Thymus (tissue), 11 donors: ENCODE measurements at regions not wholly inside any gene's neighbourhood (a gene's known extent, or its start where the extent isn't known, plus 50 kb on each side); places are given as distances from the start of the nearest gene placed in this dataset.

Experiments used
- DNase-seq, 9 donors: peaks; one replicate each; pipeline ENCODE4 v3.0.0-alpha.2; 2013; ENCODE audit warnings: low spot score in 9 of 9, low read depth in 6 of 9, missing footprints in 1 of 9
- H3K27ac ChIP-seq, 2 donors: one replicate each; pipeline ENCODE4 v1.5.1; 2013; ENCODE audit warnings: control low read depth in 1 of 2, low read depth in 1 of 2, low read length in 1 of 2, mild to moderate bottlenecking in 1 of 2, moderate library complexity in 1 of 2
- H3K27me3 ChIP-seq, 2 donors: one replicate each; pipeline ENCODE4 v1.5.1; 2013; ENCODE audit warnings: low read length in 1 of 2; ENCODE audit not compliant: control insufficient read depth in 2 of 2, insufficient read depth in 1 of 2
- H3K36me3 ChIP-seq, 2 donors: one replicate each; pipeline ENCODE4 v1.5.1; 2013; ENCODE audit warnings: low read length in 1 of 2, mild to moderate bottlenecking in 1 of 2, moderate library complexity in 1 of 2; ENCODE audit not compliant: control insufficient read depth in 2 of 2, insufficient read depth in 2 of 2
- H3K4me1 ChIP-seq, 2 donors: one replicate each; pipeline ENCODE4 v1.5.1; 2013; ENCODE audit warnings: low read length in 2 of 2; ENCODE audit not compliant: control insufficient read depth in 2 of 2, insufficient read depth in 2 of 2
- H3K4me3 ChIP-seq, 2 donors: one replicate each; pipeline ENCODE4 v1.5.1; 2013; ENCODE audit warnings: low read length in 2 of 2, control low read depth in 1 of 2, mild to moderate bottlenecking in 1 of 2
- H3K9me3 ChIP-seq, 2 donors: one replicate each; pipeline ENCODE4 v1.5.1; 2013; ENCODE audit warnings: low read length in 1 of 2, mild to moderate bottlenecking in 1 of 2; ENCODE audit not compliant: control insufficient read depth in 2 of 2, insufficient read depth in 1 of 2
- WGBS: extraction: QIAGEN DNeasy Blood & Tissue Kit; methylation state at CpG from one replicate; pipeline ENCODE4 v1.1.7; 2013; 5-methylcytosine and 5-hydroxymethylcytosine counted together
- donor health status: healthy.

GRCh38 chr6:120646101-120646500 lies 688.2 kb downstream of the TBC1D32 start:
- Histone ChIP-seq H3K4me3 (no peak overlapping the region), H3K27me3 (no peaks in the 10 kb centered on the region), H3K9me3 (no peaks in the 10 kb centered on the region), H3K27ac (no peak overlapping the region), H3K4me1 (no peaks in the 10 kb centered on the region), H3K36me3 (no peaks in the 10 kb centered on the region)
- no peak for DNase-seq
- 31% methylated on average over 2 of the region's 2 CpGs for WGBS

GRCh38 chr6:120632975-120633374 lies 701.3 kb downstream of the TBC1D32 start:
- Histone ChIP-seq H3K4me1 (no peaks in the 10 kb centered on the region), H3K27me3 (no peaks in the 10 kb centered on the region), H3K4me3 (no peak overlapping the region), H3K36me3 (no peaks in the 10 kb centered on the region), H3K27ac (no peak overlapping the region), H3K9me3 (no peaks in the 10 kb centered on the region)
- no peak for DNase-seq
- WGBS = 64% methylated on average over 1 of the region's 1 CpG

- Histone ChIP-seq H3K4me3 (no peak overlapping the region), H3K36me3 (no peaks in the 10 kb centered on the region), H3K27ac (no peak overlapping the region), H3K4me1 (no peaks in the 10 kb centered on the region), H3K9me3 (peaks cover 0 to 4% of the 10 kb centered on the region in 2 donors), H3K27me3 (no peaks in the 10 kb centered on the region)
- WGBS = 97% methylated on average over 3 of the region's 3 CpGs
- no peak for DNase-seq
These were observed 706.7 kb downstream of the TBC1D32 start for GRCh38 chr6:120627612-120628011.

GRCh38 chr6:120622127-120622631 lies 712.1 kb downstream of the TBC1D32 start:
- Histone ChIP-seq H3K4me1 (no peaks in the 10 kb centered on the region), H3K9me3 (peaks cover 0 to 4% of the 10 kb centered on the region in 2 donors), H3K36me3 (no peaks in the 10 kb centered on the region), H3K27ac (no peak overlapping the region), H3K27me3 (no peaks in the 10 kb centered on the region), H3K4me3 (no peak overlapping the region)
- 59% methylated on average over 1 of the region's 1 CpG for WGBS
- DNase-seq = no peak

- H3K9me3 ChIP-seq = no peaks in the 10 kb centered on the region
- no peak overlapping the region for H3K27ac ChIP-seq
- H3K4me1 ChIP-seq = no peaks in the 10 kb centered on the region
- 91% methylated on average over 1 of the region's 1 CpG for WGBS
- H3K27me3 ChIP-seq = no peaks in the 10 kb centered on the region
- DNase-seq = no peak
- no peaks in the 10 kb centered on the region for H3K36me3 ChIP-seq
- H3K4me3 ChIP-seq = no peak overlapping the region
These were observed 713.4 kb downstream of the TBC1D32 start for GRCh38 chr6:120620900-120621299.

GRCh38 chr6:120615238-120615637 lies 719.0 kb downstream of the TBC1D32 start:
- WGBS = 95% methylated on average over 3 of the region's 3 CpGs

GRCh38 chr6:120614723-120615122 lies 719.6 kb downstream of the TBC1D32 start:
- H3K36me3 ChIP-seq = no peaks in the 10 kb centered on the region
- H3K9me3 ChIP-seq = no peaks in the 10 kb centered on the region
- WGBS = 79% methylated on average over 2 of the region's 2 CpGs
- no peaks in the 10 kb centered on the region for H3K27me3 ChIP-seq
- no peaks in the 10 kb centered on the region for H3K4me1 ChIP-seq
- no peak for DNase-seq
- no peak overlapping the region for H3K27ac ChIP-seq
- no peak overlapping the region for H3K4me3 ChIP-seq

More at GRCh38 chr6:120615238-120615637, 719.0 kb downstream of the TBC1D32 start:
- DNase-seq = no peak
- no peaks in the 10 kb centered on the region for H3K9me3 ChIP-seq
- H3K4me1 ChIP-seq = no peaks in the 10 kb centered on the region
- H3K4me3 ChIP-seq = no peak overlapping the region
- no peak overlapping the region for H3K27ac ChIP-seq
- no peaks in the 10 kb centered on the region for H3K36me3 ChIP-seq
- no peaks in the 10 kb centered on the region for H3K27me3 ChIP-seq

GRCh38 chr6:120608826-120609225 lies 725.5 kb downstream of the TBC1D32 start:
- DNase-seq = no peak
- Histone ChIP-seq H3K27ac (no peak overlapping the region), H3K36me3 (no peaks in the 10 kb centered on the region), H3K4me3 (no peak overlapping the region), H3K4me1 (no peaks in the 10 kb centered on the region), H3K27me3 (no peaks in the 10 kb centered on the region), H3K9me3 (no peaks in the 10 kb centered on the region)
- 18% methylated on average over 1 of the region's 1 CpG for WGBS

GRCh38 chr6:120606743-120607142 lies 727.5 kb downstream of the TBC1D32 start:
- 76% methylated on average over 4 of the region's 4 CpGs for WGBS
- Histone ChIP-seq H3K27ac (no peak overlapping the region), H3K36me3 (no peaks in the 10 kb centered on the region), H3K27me3 (no peaks in the 10 kb centered on the region), H3K9me3 (no peaks in the 10 kb centered on the region), H3K4me1 (no peaks in the 10 kb centered on the region), H3K4me3 (no peak overlapping the region)
- no peak for DNase-seq

GRCh38 chr6:120604510-120604909 lies 729.8 kb downstream of the TBC1D32 start:
- Histone ChIP-seq H3K4me1 (no peaks in the 10 kb centered on the region), H3K9me3 (no peaks in the 10 kb centered on the region), H3K36me3 (no peaks in the 10 kb centered on the region), H3K4me3 (no peak overlapping the region), H3K27me3 (no peaks in the 10 kb centered on the region), H3K27ac (no peak overlapping the region)
- WGBS = 85% methylated on average over 1 of the region's 1 CpG
- DNase-seq = no peak
